Gastrocnemius medialis (tissue), 4 donors: ENCODE measurements at regions not wholly inside any gene's neighbourhood (a gene's known extent, or its start where the extent isn't known, plus 50 kb on each side); places are given as distances from the start of the nearest gene placed in this dataset.

Experiments
- ATAC-seq, 2 donors: fragments of 150-250 bp; one replicate each; pipeline ENCODE4 v1.9.1; 2016
- DNase-seq, 2 donors: peaks; one replicate each; pipeline ENCODE4 v3.0.0-alpha.2; 2019
- H3K27ac ChIP-seq, 4 donors: fragments of 200-600 bp; sonication (generic); 1 replicate in 1 of 4; 2 replicates in 3 of 4; pipeline ENCODE4 v1.5.1; 2016 to 2018; ENCODE audit warnings: mild to moderate bottlenecking in 2 of 4, moderate library complexity in 1 of 4
- H3K27me3 ChIP-seq, 3 donors: fragments of 200-600 bp; sonication (generic) in 2 of 3; 1 replicate in 1 of 3; 2 replicates in 2 of 3; pipeline versions ENCODE4 v1.5.1 to v1.6.0; 2016 to 2019; ENCODE audit warnings: mild to moderate bottlenecking in 1 of 3, moderate library complexity in 1 of 3
- H3K36me3 ChIP-seq, 2 donors: fragments of 200-600 bp; sonication (generic) in 1 of 2; one replicate each; pipeline ENCODE4 v1.5.1; 2017 to 2018
- H3K4me1 ChIP-seq, 2 donors: fragments of 200-600 bp; sonication (generic) in 1 of 2; one replicate each; pipeline ENCODE4 v1.5.1; 2016 to 2017; ENCODE audit warnings: mild to moderate bottlenecking in 2 of 2
- H3K4me3 ChIP-seq, 4 donors: fragments of 200-600 bp; sonication (generic) in 3 of 4; 1 replicate in 1 of 4; 2 replicates in 3 of 4; pipeline ENCODE4 v1.5.1; 2016 to 2019; ENCODE audit warnings: mild to moderate bottlenecking in 2 of 4
- H3K9me3 ChIP-seq, 3 donors: fragments of 200-600 bp; sonication (generic) in 2 of 3; 1 replicate in 1 of 3; 2 replicates in 2 of 3; pipeline ENCODE4 v1.5.1; 2016 to 2019
- CTCF ChIP-seq, 5 experiments: fragments of 450-650 bp in 3 of 5; fragments of 200-600 bp in 2 of 5; sonication (generic) in 2 of 5; IDR thresholded peaks in 4 of 5; conservative IDR thresholded peaks in 1 of 5; 1 replicate in 4 of 5; 2 replicates in 1 of 5; pipeline ENCODE4 v1.5.1; 2016 to 2019; ENCODE audit warnings: antibody characterized with exemption in 5 of 5, mild to moderate bottlenecking in 3 of 5, moderate library complexity in 3 of 5
- POLR2A ChIP-seq, 2 donors: fragments of 450-650 bp; IDR thresholded peaks; one replicate each; pipeline ENCODE4 v1.6.1; 2017; ENCODE audit warnings: antibody characterized with exemption in 2 of 2, mild to moderate bottlenecking in 2 of 2, moderate library complexity in 2 of 2
- in situ Hi-C, 4 donors: fragments of 200-750 bp; cut with MboI; loops; one replicate each; pipeline versions ENCODE4 v1.15.0 to v1.8.0; 2017; ENCODE audit warnings: low sequenced_read_pairs in 4 of 4
- intact Hi-C: fragments of 100-400 bp; cut with DNase I; formaldehyde crosslinking; loops from one replicate; pipeline ENCODE4 v1.15.1; 2023; ENCODE audit warnings: low total_unique reads

- Histone ChIP-seq H3K27ac (no peak overlapping the region), H3K4me3 (no peak overlapping the region), H3K4me1 (no peaks in the 10 kb centered on the region), H3K9me3 (no peaks in the 10 kb centered on the region), H3K36me3 (no peaks in the 10 kb centered on the region), H3K27me3 (no peaks in the 10 kb centered on the region)
- in situ Hi-C loops (no loop called here), intact Hi-C loops (no loop called here)
- no peak for DNase-seq
- TF ChIP-seq POLR2A (IDR thresholded peaks at IDR 0.05) = no peak
- TF ChIP-seq CTCF (IDR thresholded peaks at IDR 0.05 in 4 of 5, conservative IDR thresholded peaks at IDR 0.05 in 1 of 5) = no peak
- ATAC-seq = no peak
Observed at GRCh38 chr7:52077571-52077970, 761.0 kb upstream of the COBL start.

GRCh38 chr7:52074912-52075311, 758.3 kb upstream of the COBL start:
- in situ Hi-C loops = no loop called here
- H3K36me3 ChIP-seq = no peaks in the 10 kb centered on the region
- H3K27ac ChIP-seq = no peak overlapping the region
- DNase-seq (no peak), ATAC-seq (no peak)
- no peaks in the 10 kb centered on the region for H3K4me1 ChIP-seq
- TF ChIP-seq POLR2A (IDR thresholded peaks at IDR 0.05) = no peak
- no peak overlapping the region for H3K4me3 ChIP-seq
- H3K27me3 ChIP-seq = no peaks in the 10 kb centered on the region
- no peaks in the 10 kb centered on the region for H3K9me3 ChIP-seq
- intact Hi-C loops = no loop called here

DNA sequence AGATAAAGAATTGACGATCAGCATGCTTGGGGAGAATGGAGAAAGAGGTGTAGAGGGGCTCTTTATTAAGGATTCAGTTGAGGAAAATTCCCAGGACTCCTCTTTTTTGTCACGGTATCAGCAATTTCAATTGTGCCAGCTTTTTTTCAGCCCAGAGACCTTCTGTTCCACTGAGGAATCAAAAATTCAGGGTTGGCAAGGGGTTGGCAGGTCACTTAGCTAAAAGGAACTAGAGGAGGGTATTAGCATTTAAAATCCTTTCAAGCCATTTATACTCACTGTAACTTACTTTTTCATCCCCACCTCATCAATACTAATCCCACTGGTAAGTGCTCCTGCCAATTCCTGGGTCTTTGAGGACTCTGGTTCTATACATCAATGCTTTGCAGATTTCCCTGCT, 757.5 kb upstream of the COBL start:
- Histone ChIP-seq H3K27ac (no peak overlapping the region), H3K4me3 (no peak overlapping the region), H3K27me3 (no peaks in the 10 kb centered on the region), H3K36me3 (no peaks in the 10 kb centered on the region), H3K9me3 (no peaks in the 10 kb centered on the region), H3K4me1 (no peaks in the 10 kb centered on the region)
- ATAC-seq (no peak), DNase-seq (no peak)
- TF ChIP-seq POLR2A (IDR thresholded peaks at IDR 0.05) (no peak), CTCF (IDR thresholded peaks at IDR 0.05 in 4 of 5, conservative IDR thresholded peaks at IDR 0.05 in 1 of 5) (no peak)
- in situ Hi-C loops = no loop called here
- intact Hi-C loops = no loop called here

DNA sequence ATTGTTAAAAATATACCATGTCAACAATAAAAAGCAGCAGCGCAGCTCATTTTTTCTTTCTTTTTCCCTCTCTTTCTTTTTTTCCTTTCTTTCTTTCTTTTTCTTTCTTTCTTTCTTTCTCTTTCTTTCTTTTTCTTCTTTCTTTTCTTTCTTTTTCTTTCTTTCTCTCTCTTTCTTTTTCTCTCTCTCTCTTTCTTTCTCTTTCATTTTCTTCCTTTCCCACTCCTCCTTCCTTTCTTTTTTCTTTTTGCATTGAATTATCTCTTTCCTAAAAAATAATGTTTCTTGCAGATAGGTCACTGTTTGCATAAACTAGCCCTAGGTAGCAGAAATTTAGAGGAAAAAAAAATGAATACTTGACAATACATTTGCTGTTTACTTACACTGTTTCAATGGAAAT, 755.1 kb upstream of the COBL start:
- Histone ChIP-seq H3K4me1 (no peaks in the 10 kb centered on the region), H3K27me3 (no peaks in the 10 kb centered on the region), H3K36me3 (no peaks in the 10 kb centered on the region), H3K4me3 (no peak overlapping the region), H3K27ac (no peak overlapping the region), H3K9me3 (no peaks in the 10 kb centered on the region)
- intact Hi-C loops (no loop called here), in situ Hi-C loops (no loop called here)
- ATAC-seq (no peak), DNase-seq (no peak)
- no peak for TF ChIP-seq CTCF (IDR thresholded peaks at IDR 0.05 in 4 of 5, conservative IDR thresholded peaks at IDR 0.05 in 1 of 5)
- no peak for TF ChIP-seq POLR2A (IDR thresholded peaks at IDR 0.05)

DNA sequence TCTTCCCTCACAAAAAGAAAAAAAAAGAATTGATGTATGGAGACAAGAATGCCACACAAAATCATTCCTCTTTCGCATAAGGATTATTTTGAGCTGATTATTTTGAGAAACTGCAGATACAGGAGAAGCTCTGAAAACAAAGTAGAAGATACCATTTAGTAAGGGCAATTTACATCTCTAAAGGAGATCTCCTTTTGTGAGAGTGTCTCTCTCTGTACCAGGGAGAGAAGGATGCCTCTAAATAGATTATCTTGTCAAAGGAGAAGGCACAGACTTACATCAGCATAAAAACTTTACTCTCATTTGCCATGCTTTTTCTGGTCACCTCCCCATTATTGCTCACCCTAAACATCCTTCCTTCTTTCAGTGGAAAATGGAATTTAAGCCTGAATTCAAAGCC, 747.9 kb upstream of the COBL start:
- Histone ChIP-seq H3K27me3 (no peaks in the 10 kb centered on the region), H3K9me3 (no peaks in the 10 kb centered on the region), H3K27ac (no peak overlapping the region), H3K36me3 (no peaks in the 10 kb centered on the region), H3K4me3 (no peak overlapping the region), H3K4me1 (no peaks in the 10 kb centered on the region)
- ATAC-seq (no peak), DNase-seq (no peak)
- TF ChIP-seq POLR2A (IDR thresholded peaks at IDR 0.05) = no peak
- no peak for TF ChIP-seq CTCF (IDR thresholded peaks at IDR 0.05 in 4 of 5, conservative IDR thresholded peaks at IDR 0.05 in 1 of 5)
- in situ Hi-C loops = no loop called here
- intact Hi-C loops = no loop called here
